Mesothelial cell of epicardium (in vitro differentiated cells): ENCODE measurements at regions not wholly inside any gene's neighbourhood (a gene's known extent, or its start where the extent isn't known, plus 50 kb on each side); places are given as distances from the start of the nearest gene placed in this dataset.
"Not testable (repeated sequence)": the region's sequence is repeated elsewhere in the genome, so short reads cannot be mapped to it uniquely, and the experiment has no call there.

ENCODE experiments used
- DNase-seq, 2 experiments: peaks; one replicate each; pipeline ENCODE4 v3.0.0; 2021; ENCODE audit warnings: low spot score in 2 of 2; ENCODE audit not compliant: unreplicated experiment in 2 of 2
- H3K27ac Mint-ChIP-seq: 2 replicates; pipeline ENCODE4 v1.8.0; 2021; ENCODE audit warnings: mixed read lengths
- H3K27me3 Mint-ChIP-seq: 2 replicates; pipeline ENCODE4 v1.8.0; 2021; ENCODE audit warnings: low read depth, mixed read lengths
- H3K36me3 Mint-ChIP-seq: 2 replicates; pipeline ENCODE4 v1.8.0; 2021; ENCODE audit warnings: mixed read lengths
- H3K4me1 Mint-ChIP-seq: 2 replicates; pipeline ENCODE4 v1.8.0; 2021; ENCODE audit warnings: mixed read lengths
- H3K4me3 Mint-ChIP-seq: 2 replicates; pipeline ENCODE4 v1.8.0; 2021; ENCODE audit warnings: mild to moderate bottlenecking, moderate library complexity, mixed read lengths
- H3K9me3 Mint-ChIP-seq: 2 replicates; pipeline ENCODE4 v1.8.0; 2021; ENCODE audit warnings: mixed read lengths
- TF ChIP-seq, protein P1 (sequence below): fragments of 200-600 bp; sonication (generic); IDR thresholded peaks from one replicate; pipeline ENCODE4 v1.5.0; 2021; ENCODE audit warnings: antibody characterized with exemption; ENCODE audit not compliant: unreplicated experiment

DNA sequence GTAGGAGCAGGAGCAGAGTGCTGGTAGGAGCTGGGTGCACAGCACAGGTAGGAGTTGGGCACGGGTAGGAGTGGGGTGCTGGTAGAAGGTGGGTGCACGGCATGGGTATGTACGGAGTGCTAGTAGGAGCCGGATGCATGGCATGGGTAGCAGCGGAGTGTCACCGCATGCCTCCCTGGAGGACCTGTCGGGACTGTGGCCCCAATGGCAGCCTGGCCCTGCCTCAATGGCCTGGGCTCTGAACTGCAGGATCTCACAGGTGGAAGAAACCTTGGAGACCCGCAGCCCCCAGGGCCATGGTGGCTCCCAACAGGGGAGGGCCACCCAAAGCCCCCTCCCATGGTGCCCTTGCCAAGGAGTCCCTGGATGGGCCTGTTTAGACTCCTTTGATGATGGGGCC is 1146.0 kb downstream of the UQCRFS1 start:
- Mint-ChIP-seq H3K27ac (no peak overlapping the region), H3K27me3 (no peaks in the 10 kb centered on the region), H3K4me3 (no peak overlapping the region), H3K4me1 (no peaks in the 10 kb centered on the region), H3K9me3 (no peaks in the 10 kb centered on the region), H3K36me3 (no peaks in the 10 kb centered on the region)
- no peak for DNase-seq
- TF ChIP-seq, protein P1, sequence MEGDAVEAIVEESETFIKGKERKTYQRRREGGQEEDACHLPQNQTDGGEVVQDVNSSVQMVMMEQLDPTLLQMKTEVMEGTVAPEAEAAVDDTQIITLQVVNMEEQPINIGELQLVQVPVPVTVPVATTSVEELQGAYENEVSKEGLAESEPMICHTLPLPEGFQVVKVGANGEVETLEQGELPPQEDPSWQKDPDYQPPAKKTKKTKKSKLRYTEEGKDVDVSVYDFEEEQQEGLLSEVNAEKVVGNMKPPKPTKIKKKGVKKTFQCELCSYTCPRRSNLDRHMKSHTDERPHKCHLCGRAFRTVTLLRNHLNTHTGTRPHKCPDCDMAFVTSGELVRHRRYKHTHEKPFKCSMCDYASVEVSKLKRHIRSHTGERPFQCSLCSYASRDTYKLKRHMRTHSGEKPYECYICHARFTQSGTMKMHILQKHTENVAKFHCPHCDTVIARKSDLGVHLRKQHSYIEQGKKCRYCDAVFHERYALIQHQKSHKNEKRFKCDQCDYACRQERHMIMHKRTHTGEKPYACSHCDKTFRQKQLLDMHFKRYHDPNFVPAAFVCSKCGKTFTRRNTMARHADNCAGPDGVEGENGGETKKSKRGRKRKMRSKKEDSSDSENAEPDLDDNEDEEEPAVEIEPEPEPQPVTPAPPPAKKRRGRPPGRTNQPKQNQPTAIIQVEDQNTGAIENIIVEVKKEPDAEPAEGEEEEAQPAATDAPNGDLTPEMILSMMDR = no peak

DNA sequence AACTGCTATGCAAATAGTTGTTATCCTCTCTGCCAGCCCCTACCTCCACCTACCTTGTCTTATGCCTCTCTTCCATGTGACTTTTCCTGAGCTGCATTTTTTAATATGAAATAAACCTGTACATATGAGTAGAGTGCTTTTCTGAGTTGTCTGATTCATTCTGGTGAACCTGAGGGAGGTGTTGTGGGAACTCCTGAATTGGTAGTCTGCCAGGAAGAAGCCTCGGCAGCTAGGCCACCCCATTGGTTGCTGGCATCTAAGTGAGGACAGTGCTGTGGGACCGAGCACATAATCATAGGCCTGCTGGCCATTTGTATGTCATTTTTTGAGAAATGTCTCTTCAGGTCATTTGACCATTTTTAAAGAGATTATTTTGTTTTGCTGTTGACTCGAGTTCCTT is 1146.8 kb downstream of the UQCRFS1 start:
- Mint-ChIP-seq H3K4me3 (no peak overlapping the region), H3K36me3 (no peaks in the 10 kb centered on the region), H3K27me3 (no peaks in the 10 kb centered on the region), H3K9me3 (no peaks in the 10 kb centered on the region), H3K27ac (no peak overlapping the region), H3K4me1 (no peaks in the 10 kb centered on the region)
- DNase-seq = no peak
- TF ChIP-seq, protein P1 = no peak

DNA sequence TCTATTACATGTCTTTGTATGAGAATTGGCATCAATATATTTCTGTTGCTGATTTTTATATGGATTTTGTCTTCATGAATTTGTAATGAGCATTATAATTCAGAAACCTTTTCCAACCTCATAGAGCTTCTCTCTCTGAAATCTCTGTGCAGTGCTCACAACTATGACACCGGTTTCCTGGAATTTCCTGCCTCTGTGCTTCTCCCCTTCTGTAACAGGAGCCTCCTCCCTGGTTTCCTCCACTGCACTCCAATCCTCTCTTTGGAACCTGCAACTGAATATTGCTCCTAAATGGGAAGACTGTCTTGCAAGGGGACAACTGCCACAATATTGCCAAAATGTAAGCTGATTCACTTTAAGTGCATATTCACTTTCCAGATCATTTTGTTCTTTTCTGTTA is 1147.9 kb downstream of the UQCRFS1 start:
- TF ChIP-seq, protein P1 = no peak
- H3K4me3 Mint-ChIP-seq = no peak overlapping the region
- H3K9me3 Mint-ChIP-seq = no peaks in the 10 kb centered on the region
- DNase-seq = no peak
- no peaks in the 10 kb centered on the region for H3K4me1 Mint-ChIP-seq
- H3K36me3 Mint-ChIP-seq = no peaks in the 10 kb centered on the region
- H3K27me3 Mint-ChIP-seq = no peaks in the 10 kb centered on the region
- H3K27ac Mint-ChIP-seq = no peak overlapping the region

DNA sequence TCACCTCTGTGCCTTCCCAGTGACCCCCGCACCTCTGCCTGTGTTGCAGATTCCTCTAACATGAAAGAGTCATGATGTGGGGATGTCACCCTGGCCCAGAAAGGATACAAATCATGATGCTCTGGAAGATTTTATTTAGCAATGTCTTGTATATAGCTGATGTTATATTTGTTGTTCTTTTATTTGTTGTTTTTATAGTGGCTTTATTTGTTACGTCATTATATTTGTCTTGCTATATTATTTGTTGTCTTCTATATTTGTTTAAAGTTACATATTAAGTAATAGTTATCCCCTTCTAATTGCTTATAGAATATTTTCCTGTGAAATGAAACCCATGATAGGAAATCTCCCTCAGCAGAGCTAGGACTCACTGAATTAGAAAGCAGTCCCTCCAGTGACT is 1149.2 kb downstream of the UQCRFS1 start:
- no peaks in the 10 kb centered on the region for H3K4me1 Mint-ChIP-seq
- no peak overlapping the region for H3K4me3 Mint-ChIP-seq
- H3K36me3 Mint-ChIP-seq = no peaks in the 10 kb centered on the region
- DNase-seq = no peak
- H3K27me3 Mint-ChIP-seq = no peaks in the 10 kb centered on the region
- no peaks in the 10 kb centered on the region for H3K9me3 Mint-ChIP-seq
- no peak overlapping the region for H3K27ac Mint-ChIP-seq
- TF ChIP-seq, protein P1 = no peak

DNA sequence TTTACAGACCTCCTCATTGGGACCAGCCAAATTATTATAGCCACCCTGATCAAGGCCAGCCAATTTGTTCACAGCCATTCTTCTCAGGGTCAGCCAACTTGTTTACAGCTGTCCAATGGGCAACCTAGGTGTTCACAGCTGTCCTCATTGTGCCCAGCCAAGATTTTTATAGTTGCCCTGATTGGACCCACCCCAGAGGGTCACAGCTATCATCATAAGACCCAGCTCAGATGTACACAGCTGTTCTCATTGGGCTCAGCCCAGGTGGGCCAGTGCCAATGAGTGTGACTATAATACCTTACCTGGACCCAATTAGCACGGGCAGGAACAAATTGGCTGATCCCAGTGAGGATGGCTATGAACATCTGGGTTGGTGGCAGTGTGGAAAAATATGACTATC is 1151.8 kb downstream of the UQCRFS1 start:
- Mint-ChIP-seq H3K27ac (no peak overlapping the region), H3K36me3 (no peaks in the 10 kb centered on the region), H3K9me3 (peaks cover 14% of the 10 kb centered on the region), H3K27me3 (no peaks in the 10 kb centered on the region), H3K4me3 (no peak overlapping the region), H3K4me1 (no peaks in the 10 kb centered on the region)
- DNase-seq = no peak
- TF ChIP-seq, protein P1 = no peak

DNA sequence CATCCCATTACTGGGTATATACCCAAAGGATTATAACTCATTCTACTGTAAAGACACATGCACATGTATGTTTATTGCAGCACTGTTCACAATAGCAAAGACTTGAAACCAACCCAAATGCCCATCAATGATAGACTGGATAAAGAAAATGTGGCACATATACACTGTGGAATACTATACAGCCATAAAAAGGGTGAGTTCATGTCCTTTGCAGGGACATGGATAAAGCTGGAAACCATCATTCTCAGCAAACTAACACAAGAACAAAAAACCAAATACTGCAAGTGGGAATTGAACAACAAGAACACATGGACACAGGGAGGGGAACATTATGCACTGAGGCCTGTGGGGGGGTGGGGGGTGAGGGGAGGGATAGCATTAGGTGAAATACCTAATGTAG is 1155.9 kb downstream of the UQCRFS1 start:
- not testable (repeated sequence) for H3K36me3 Mint-ChIP-seq, H3K27me3 Mint-ChIP-seq, DNase-seq, H3K4me1 Mint-ChIP-seq, H3K27ac Mint-ChIP-seq, H3K4me3 Mint-ChIP-seq
- peaks cover 26% of the 10 kb centered on the region for H3K9me3 Mint-ChIP-seq
